WTC11 (cell line): ENCODE measurements at regions not wholly inside any gene's neighbourhood (a gene's known extent, or its start where the extent isn't known, plus 50 kb on each side); places are given as distances from the start of the nearest gene placed in this dataset.

Source experiments
- ATAC-seq: fragments of 200-7000 bp; cut with Tn5 transposase; 2 replicates; pipeline ENCODE4 v1.10.0; 2021; ENCODE audit warnings: mild to moderate bottlenecking, moderate library complexity
- CTCF ChIA-PET: fragments of 300-600 bp; sonication (Branson Sonifier 250); formaldehyde crosslinking; loops from one replicate; lab custom pipeline; 2021; ENCODE audit warnings: antibody characterized with exemption; lab: Charles Lee
- POLR2A ChIA-PET: fragments of 350-600 bp; sonication (Branson Sonifier 250); formaldehyde crosslinking; loops from one replicate; lab custom pipeline; 2021; ENCODE audit warnings: antibody characterized with exemption; lab: Charles Lee
- DNase-seq: peaks from one replicate; pipeline ENCODE4 v3.0.0; 2021; ENCODE audit warnings: low spot score
- H3K27ac Mint-ChIP-seq: 2 replicates; pipeline ENCODE4 v1.8.0; 2021; ENCODE audit warnings: mixed read lengths
- H3K27me3 Mint-ChIP-seq: 2 replicates; pipeline ENCODE4 v1.8.0; 2021; ENCODE audit warnings: low read depth, mild to moderate bottlenecking, moderate library complexity, mixed read lengths
- H3K36me3 Mint-ChIP-seq: 2 replicates; pipeline ENCODE4 v1.8.0; 2021; ENCODE audit warnings: mixed read lengths
- H3K4me1 Mint-ChIP-seq: 2 replicates; pipeline ENCODE4 v1.8.0; 2022; ENCODE audit warnings: mixed read lengths
- H3K4me3 Mint-ChIP-seq: 2 replicates; pipeline ENCODE4 v1.8.0; 2021; ENCODE audit warnings: mild to moderate bottlenecking, moderate library complexity, mixed read lengths
- H3K9me3 Mint-ChIP-seq: 2 replicates; pipeline ENCODE4 v1.8.0; 2021; ENCODE audit warnings: mixed read lengths
- ATF1 ChIP-seq: sonication (generic); formaldehyde crosslinking; IDR thresholded peaks from 2 replicates; pipeline ENCODE4 v1.8.1; 2023; ENCODE audit warnings: mild to moderate bottlenecking, moderate library complexity, missing genetic modification reagents
- ATF3 ChIP-seq: sonication (generic); formaldehyde crosslinking; conservative IDR thresholded peaks from 2 replicates; pipeline ENCODE4 v1.8.1; 2022; ENCODE audit warnings: mild to moderate bottlenecking, missing genetic modification reagents
- CDX4 ChIP-seq: fragments of 250-450 bp; sonication (Bioruptor Pico); IDR thresholded peaks from 2 replicates; pipeline ENCODE4 v1.9.0; 2021; ENCODE audit warnings: moderate library complexity, mild to moderate bottlenecking, inconsistent platforms, borderline replicate concordance
- CREM ChIP-seq: sonication (generic); formaldehyde crosslinking; IDR thresholded peaks from 2 replicates; pipeline ENCODE4 v1.8.1; 2022; ENCODE audit warnings: mild to moderate bottlenecking, missing genetic modification reagents, moderate library complexity
- E2F5 ChIP-seq: sonication (generic); formaldehyde crosslinking; IDR thresholded peaks from 2 replicates; pipeline ENCODE4 v1.8.1; 2022; ENCODE audit warnings: mild to moderate bottlenecking, moderate library complexity, missing genetic modification reagents
- ERG ChIP-seq: fragments of 250-450 bp; sonication (Bioruptor Pico); IDR thresholded peaks from 2 replicates; pipeline ENCODE4 v1.8.0; 2021; ENCODE audit warnings: mild to moderate bottlenecking
- ETV6 ChIP-seq: sonication (generic); formaldehyde crosslinking; IDR thresholded peaks from 2 replicates; pipeline ENCODE4 v1.8.1; 2022; ENCODE audit warnings: mild to moderate bottlenecking, missing genetic modification reagents
- FOXP4 ChIP-seq: sonication (generic); formaldehyde crosslinking; IDR thresholded peaks from 2 replicates; pipeline ENCODE4 v1.8.0; 2022; ENCODE audit warnings: mild to moderate bottlenecking, missing genetic modification reagents
- IRF2 ChIP-seq: sonication (generic); formaldehyde crosslinking; IDR thresholded peaks from 2 replicates; pipeline ENCODE4 v1.8.0; 2022; ENCODE audit warnings: low read depth, missing genetic modification reagents, borderline replicate concordance
- NFATC4 ChIP-seq: fragments of 250-450 bp; sonication (Bioruptor Pico); IDR thresholded peaks from 2 replicates; pipeline ENCODE4 v1.9.0; 2021; ENCODE audit warnings: mild to moderate bottlenecking
- NR3C1 ChIP-seq: sonication (generic); formaldehyde crosslinking; conservative IDR thresholded peaks from 2 replicates; pipeline ENCODE4 v1.8.1; 2023; ENCODE audit warnings: low read depth, mild to moderate bottlenecking, missing genetic modification reagents
- OVOL2 ChIP-seq: fragments of 250-450 bp; sonication (Bioruptor Pico); IDR thresholded peaks from 2 replicates; pipeline ENCODE4 v1.9.0; 2021; ENCODE audit warnings: mild to moderate bottlenecking, borderline replicate concordance
- RELA ChIP-seq: sonication (generic); formaldehyde crosslinking; IDR thresholded peaks from 2 replicates; pipeline ENCODE4 v1.8.1; 2022; ENCODE audit warnings: missing genetic modification reagents, mild to moderate bottlenecking, borderline replicate concordance
- SOX15 ChIP-seq: fragments of 250-450 bp; sonication (Bioruptor Pico); IDR thresholded peaks from 2 replicates; pipeline ENCODE4 v1.9.0; 2021; ENCODE audit warnings: mild to moderate bottlenecking
- STAT6 ChIP-seq: sonication (generic); formaldehyde crosslinking; conservative IDR thresholded peaks from 2 replicates; pipeline ENCODE4 v1.8.1; 2023; ENCODE audit warnings: mild to moderate bottlenecking, low read depth, missing genetic modification reagents, moderate library complexity
- ZNF532 ChIP-seq: fragments of 250-450 bp; sonication (Bioruptor Pico); IDR thresholded peaks from 2 replicates; pipeline ENCODE4 v1.9.0; 2021; ENCODE audit warnings: mild to moderate bottlenecking, borderline replicate concordance

GRCh38 chr4:29289118-29289517 lies 1431.1 kb upstream of the PCDH7 start:
- ATAC-seq: no peak
- Mint-ChIP-seq H3K4me1 (no peaks in the 10 kb centered on the region), H3K27ac (no peak overlapping the region), H3K4me3 (no peak overlapping the region), H3K36me3 (peaks cover 5% of the 10 kb centered on the region; the same call in 1 of the 2 replicates), H3K27me3 (no peaks in the 10 kb centered on the region), H3K9me3 (peaks cover 10% of the 10 kb centered on the region)
- no peak for TF ChIP-seq ATF1 (CRISPR knock-in tag)
- TF ChIP-seq ETV6 (CRISPR knock-in tag): no peak
- no peak for TF ChIP-seq ZNF532 (CRISPR knock-in tag)
- TF ChIP-seq FOXP4 (CRISPR knock-in tag): no peak
- TF ChIP-seq STAT6 (CRISPR knock-in tag): no peak
- no peak for DNase-seq
- POLR2A ChIA-PET: no interaction called here
- CTCF ChIA-PET: no interaction called here

- no peak overlapping the region for H3K27ac Mint-ChIP-seq
- TF ChIP-seq RELA (CRISPR knock-in tag) (no peak), NFATC4 (CRISPR knock-in tag) (no peak), IRF2 (no peak), CDX4 (CRISPR knock-in tag) (no peak), ERG (CRISPR knock-in tag) (no peak), NR3C1 (CRISPR knock-in tag) (no peak), SOX15 (no peak), ATF3 (CRISPR knock-in tag) (no peak), E2F5 (CRISPR knock-in tag) (no peak), ZNF532 (CRISPR knock-in tag) (no peak), OVOL2 (no peak), CREM (no peak)
- H3K36me3 Mint-ChIP-seq: peaks cover 5% of the 10 kb centered on the region; the same call in 1 of the 2 replicates
- ChIA-PET CTCF (no interaction called here), POLR2A (no interaction called here)
- no peak for ATAC-seq
- no peak overlapping the region for H3K4me3 Mint-ChIP-seq
- no peaks in the 10 kb centered on the region for H3K4me1 Mint-ChIP-seq
- H3K27me3 Mint-ChIP-seq: no peaks in the 10 kb centered on the region
- DNase-seq: no peak
- peaks cover 10% of the 10 kb centered on the region for H3K9me3 Mint-ChIP-seq
These were observed 1424.9 kb upstream of the PCDH7 start for GRCh38 chr4:29295280-29295679.
